ENCODE measurements at regions not wholly inside any gene's neighbourhood (a gene's known extent, or its start where the extent isn't known, plus 50 kb on each side); places are given as distances from the start of the nearest gene placed in this dataset.

DNA sequence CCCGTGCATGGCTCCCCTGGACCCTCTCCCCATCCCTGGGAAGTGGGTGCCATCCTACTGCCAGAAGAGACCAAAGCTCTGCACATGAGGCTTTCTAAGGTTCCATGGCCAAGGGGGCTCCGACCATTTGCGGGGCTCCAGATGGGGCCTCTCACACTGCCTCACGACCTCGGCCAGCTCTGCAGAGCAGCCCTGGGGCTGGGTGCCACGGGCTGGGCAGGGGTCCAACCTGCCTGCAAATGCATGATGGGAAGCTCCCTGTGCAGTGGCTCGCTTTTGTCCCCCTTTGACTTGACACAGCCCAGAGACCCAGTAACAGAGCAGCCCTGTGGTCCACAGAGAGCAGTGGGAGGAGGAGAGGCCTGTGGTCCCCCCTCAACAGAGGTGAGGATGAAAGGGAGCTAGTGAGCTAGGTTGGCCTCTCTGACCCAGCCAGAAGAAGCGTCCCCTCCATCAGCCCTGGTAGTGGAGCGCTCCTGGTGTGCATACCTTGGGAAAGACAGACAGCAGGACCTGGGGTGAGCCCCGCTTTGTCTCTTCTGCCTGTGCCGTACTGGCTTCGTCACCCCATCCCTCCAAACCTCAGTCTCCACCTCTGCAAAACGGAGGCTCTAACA is 174.1 kb downstream of the DDX1 start:
- DNase-seq (ENCODE audit: low spot score): no peak

DNA sequence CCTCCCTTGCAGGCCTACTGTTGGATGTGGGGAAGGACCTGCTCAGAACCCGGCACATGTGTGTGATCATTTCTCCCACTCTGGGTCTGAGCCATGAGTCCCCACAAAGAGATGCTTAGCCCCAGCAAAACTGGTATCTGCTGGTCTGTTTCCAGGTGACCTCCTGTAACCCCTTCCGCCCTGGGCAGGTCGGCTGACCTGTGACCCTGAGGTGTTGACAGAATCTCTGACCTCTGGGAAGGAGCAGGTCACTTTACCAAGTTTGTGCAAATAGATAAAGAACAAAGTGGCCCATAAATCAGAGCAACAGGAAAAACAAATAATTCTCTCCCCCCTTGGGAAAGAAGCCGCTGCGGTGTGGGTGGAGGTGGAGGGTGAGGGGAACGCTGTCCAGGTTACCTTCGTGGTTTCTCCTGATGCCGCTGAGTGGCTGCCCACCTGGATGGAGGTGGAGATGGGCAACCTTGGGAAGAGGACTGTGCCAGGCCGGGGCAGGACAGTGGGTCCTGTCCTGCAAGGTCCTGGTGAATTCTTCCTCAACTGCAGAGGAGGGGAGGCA is 174.0 kb upstream of the MYCN start:
- DNase-seq (ENCODE audit: low spot score): no peak

DNA sequence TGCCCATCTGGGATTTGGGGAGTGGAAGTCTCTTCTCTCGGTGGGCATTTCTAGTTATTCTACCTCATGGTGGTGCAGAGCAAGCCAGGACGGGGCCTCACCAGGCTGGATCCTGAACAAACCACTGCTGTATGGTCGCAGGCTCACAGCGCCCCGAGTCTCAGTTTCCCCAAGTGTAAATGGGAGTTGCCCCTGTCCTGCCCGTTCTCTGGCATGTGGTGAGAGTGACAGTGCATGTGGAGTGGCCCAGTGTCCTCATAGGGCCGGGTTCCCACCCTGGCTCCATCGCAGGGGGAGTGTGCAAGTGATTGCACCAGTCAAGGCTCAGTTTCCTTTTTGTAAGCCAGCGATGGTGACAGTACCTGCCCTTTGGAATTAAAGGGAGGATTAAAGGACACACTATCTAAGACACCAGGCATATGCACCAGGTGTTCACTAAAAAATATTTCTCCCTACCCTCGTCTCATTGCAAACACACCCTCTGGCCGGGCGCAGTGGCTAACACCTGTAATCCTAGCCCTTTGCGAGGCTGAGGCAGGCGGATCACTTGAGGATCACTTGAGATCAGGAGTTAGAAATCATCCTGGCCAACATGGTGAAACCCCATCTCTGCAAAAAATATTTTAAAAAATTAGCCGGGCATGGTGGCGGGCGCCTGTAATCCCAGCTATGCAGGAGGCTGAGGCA is 173.3 kb upstream of the MYCN start:
- no peak for DNase-seq (ENCODE audit: low spot score)

DNA sequence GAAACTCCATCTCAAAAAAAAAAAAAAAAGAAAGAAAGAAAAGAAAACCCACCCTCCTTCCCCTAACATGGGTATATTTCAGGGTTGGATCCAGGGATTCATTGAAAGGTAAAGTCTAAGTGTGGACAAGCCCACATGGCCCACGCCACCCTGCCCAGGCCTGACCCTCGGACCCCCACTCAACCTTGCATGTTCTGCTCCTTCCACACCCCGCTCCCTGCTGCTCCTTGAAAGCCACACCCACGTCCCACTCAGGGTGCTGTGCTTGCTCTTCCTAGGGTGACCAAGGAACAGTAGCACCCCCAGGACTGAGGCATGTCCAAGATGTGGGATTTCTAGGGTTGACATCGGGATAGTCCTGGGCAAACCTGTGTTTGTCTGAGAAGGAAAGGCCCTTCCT is 172.7 kb upstream of the MYCN start:
- no peak for DNase-seq (ENCODE audit: low spot score)

DNA sequence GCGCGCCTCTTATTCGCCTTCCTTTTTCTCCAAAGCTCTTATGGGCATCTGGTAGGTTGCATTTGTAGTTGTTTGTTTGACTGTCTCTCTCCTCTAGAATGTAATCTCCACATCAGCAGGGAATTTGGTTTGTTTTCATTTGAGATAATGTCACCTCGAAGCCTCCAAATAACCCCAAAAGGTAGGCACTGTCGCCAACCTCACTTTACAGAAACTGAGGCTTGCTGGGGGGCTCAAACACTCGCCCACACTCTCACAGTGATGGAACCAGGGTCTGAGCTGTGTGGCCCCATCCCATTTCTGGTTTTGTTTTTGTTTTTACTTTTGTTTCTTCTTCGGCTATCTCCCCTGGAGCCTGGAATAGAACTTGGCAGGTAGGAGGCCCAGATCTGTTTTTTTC is 172.2 kb upstream of the MYCN start:
- DNase-seq (ENCODE audit: low spot score): no peak

DNA sequence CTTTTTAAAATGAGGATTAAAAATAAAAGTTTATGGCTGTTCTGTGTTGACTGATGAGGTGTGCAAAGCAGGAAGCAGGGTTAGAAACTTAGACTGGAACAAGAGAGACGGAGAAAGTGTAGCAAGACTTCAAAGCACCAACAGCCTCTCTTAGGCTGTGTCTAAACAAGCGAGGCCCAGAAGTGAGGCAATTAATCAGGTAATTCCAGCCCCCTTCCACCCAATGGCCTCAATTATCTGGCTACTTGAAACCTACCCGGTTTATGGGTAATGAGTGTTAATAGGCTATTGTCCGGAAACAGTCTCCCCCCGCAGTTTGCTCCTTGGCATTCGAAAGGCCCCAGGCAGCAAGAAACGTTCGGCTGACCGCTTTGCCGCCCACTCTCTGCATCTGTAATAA is 171.7 kb upstream of the MYCN start:
- peak; percentile 67 for DNase-seq (ENCODE audit: low spot score)

DNA sequence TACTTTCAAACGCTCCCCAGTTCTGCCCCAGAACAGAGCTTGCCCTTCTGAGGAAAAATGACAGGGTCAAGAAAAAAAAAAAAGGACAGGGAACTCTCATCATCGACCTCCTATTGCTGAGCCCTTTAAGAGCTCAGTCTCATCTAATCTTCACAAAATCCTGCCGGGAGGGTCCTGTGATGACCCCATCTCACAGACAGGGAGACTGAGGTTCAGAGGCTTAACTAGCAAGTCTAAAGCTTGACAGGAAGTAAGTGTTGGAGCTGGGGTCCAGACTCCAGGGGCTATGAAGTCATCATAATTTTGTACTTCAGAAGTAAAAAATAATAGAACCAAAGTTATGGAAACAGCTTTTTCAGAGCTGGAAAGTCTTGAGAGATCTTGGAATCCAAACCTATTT is 171.1 kb upstream of the MYCN start:
- no peak for DNase-seq (ENCODE audit: low spot score)

DNA sequence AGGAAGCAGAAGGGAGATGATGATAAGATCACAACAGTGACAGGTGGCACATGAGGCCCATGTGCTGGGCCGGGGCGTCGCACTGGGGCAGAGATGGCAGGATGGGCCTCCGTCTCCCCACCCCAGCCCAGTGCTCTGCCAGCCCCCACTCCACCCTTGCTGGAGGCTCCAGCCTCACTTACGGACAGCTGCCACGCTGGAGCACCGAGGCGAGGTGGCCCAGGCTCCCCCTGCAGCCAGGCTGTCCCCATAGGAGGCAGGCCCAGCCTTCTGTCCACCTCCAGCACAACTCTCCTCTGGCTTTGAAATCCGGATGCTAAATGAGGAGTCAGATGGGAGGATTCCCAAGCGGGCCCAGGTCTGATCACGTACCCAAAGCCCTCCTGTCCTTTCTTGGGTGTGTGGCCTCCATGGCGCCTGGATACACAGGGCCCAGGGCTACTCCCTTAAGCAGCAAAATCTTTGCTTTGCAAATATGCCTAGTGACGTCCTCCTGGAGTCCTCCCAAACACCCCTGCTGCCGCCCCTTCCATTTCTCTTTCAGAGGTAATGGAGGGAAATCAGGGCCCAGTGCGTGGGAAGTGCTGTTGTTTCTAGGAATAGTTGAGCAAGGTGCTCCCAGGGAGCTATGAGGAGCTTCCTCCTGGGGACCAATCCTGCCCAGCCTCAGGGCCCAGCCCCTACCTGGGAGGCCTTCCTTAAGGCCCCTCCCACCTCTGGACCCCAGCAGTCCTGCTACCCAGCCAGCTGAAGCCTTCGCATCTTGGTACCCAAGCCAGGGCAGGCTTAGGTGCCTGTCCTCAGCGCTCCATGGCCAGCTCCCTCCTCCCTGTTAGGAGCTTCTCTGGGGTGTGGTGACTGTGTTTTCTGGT is 170.4 kb upstream of the MYCN start:
- peak; percentile 54 for DNase-seq (ENCODE audit: low spot score)

DNA sequence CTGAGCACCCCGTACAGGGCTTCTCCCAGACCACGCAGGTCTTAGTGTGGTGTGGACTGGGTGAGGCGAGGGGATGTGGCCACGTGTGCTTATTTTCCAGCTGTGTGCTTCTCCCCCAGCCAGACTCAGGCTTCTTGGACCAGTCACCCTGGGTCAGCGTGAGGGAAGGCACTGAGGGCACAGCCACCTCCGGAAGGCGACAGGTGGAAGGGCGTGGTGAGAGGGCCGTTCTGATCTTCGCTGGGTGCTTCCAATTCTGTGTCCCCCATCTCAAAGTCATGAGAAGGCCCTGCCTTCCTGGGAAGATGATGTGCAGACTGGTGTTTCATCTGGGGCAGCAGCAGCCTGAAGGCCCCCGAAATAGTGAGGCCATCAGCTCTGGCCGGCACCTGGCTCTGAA is 169.7 kb upstream of the MYCN start:
- DNase-seq (ENCODE audit: low spot score): no peak

DNA sequence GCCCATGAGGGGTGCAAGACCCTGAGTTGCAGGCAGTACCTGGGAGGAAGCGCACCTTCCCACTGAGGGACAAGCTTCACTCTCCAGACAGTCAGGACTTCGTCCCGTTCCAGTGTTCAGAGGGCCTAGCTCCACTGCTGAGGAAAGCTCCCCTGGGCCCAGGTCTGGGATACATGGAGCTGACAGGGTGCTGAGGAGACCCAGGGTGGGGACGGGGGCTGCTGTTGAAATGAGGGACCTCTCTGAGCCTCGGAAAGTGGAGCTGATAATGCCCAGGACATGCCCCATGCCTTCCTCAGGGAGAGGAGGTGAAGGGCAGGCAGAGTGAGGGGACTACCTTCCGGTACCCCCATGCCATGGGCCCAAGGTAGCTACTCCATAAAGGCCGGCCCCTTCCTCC is 169.2 kb upstream of the MYCN start:
- DNase-seq (ENCODE audit: low spot score): no peak

DNA sequence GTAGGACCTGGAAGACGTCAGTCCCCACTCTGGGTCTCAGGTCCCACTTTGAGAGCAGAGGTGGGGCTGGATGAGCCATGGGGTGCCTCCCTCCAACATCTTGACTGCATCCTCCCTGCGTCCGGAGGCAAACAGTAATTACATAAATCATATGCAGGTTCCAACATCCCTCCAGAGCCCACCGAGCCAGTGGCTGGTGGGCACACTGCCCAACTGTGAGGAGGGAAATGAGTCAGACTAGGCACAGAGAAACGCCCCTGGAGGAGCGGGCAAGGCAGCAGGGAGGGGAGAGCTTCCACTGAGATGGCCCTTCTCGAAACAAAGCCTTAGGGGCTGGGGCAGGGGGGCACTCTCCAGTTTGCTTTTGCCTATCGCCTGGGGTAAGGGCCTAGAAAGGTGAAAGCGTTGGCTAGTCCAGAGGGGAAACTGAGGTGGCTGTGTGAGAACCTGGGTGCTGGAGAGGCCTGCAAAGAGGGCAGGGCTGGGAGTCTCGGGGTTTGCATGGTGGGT is 168.2 kb upstream of the MYCN start:
- no peak for DNase-seq (ENCODE audit: low spot score)

DNA sequence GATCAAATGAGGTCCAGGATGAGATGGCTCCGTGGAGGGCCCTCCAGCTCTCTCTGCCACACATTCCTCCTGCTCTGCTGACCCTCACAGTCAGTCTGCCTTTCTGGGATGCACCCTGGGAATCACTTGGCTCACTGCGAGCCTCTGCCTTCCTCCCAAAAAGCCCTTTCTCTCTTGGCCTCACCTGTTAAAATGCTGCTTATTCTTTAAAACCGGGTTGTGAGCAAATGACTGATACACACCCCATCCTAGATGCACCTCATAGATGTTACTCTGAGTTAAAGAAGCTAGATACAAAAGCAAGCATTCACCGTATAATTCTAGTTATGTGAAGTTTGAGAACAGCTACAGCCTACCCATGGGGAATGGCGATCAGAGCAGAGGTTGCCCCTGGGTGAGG is 167.7 kb upstream of the MYCN start:
- no peak for DNase-seq (ENCODE audit: low spot score)

DNA sequence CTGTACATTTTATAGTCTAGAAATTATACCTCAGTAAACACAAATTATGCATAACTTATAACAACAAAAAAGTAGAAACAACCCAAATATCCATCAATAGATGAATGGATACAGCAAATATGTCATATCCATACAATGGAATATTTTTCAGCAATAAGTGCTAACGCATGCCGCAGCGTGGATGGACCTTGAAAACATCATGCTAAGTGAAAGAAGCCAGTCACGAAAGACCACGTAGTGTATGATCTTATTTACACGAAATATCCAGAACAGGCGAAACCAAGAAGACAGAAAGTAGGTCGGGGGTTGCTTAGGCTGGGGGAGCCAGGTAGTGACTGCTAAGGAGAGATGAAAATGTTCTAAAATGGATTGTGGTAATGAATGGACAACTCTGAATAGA is 167.1 kb upstream of the MYCN start:
- DNase-seq (ENCODE audit: low spot score): no peak

DNA sequence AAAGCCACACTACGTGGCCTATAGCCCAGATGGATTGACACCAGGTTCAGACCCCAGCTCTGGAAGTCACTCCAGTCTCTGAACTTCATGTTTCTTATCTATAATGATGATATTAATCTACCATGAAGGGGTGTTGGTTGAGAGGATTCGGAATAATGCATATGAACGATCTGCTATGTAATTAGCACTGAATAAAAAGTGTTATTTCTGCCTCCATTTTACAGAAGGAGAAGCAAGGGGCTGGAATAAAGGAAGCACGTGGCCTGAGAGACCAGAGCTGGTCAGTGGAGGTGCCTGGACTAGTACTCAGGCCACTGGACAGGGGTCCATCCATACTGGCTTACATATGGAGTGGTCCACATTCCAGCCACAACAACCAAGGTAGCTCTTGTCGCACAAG is 166.5 kb upstream of the MYCN start:
- DNase-seq (ENCODE audit: low spot score): no peak

DNA sequence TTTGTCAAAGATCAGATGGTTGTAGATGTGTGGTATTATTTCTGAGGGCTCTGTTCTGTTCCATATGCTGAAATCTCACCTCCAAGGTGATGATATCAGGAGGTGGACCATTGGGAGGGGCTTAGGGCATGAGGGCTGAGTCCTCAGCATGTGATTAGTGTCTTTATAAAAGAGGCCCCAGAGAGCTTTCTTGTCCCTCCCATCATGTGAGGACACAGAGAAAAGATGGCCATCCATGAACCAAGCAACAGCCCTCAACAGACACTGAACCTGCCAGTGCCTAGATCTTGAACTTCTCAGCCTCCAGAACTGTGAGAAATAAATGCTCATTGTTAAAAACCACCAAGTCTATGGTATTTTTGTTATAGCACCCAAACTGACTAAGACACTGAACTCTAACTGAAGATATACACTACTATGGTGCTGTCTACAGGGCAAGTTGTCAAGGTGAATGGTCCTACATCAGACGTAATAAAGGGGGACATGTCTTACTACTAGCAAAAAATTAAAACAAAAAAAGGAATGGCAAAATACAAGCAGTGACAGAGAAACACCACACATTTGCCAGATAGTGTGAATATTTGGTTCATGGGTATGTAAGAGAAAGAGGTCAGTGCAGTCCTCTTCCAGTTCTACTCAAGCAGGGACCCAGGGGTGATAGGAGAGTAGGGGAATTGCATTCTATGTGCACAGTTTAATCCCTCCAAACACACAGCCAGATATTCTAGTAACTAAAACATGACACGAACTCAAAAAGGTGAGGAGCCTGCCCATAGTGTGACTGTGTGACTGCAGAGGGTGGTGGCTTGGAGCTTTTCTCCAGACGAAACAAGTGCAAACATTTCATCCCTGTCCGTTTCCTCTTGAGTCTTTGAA is 164.4 kb upstream of the MYCN start:
- no peak for DNase-seq (ENCODE audit: low spot score)

DNA sequence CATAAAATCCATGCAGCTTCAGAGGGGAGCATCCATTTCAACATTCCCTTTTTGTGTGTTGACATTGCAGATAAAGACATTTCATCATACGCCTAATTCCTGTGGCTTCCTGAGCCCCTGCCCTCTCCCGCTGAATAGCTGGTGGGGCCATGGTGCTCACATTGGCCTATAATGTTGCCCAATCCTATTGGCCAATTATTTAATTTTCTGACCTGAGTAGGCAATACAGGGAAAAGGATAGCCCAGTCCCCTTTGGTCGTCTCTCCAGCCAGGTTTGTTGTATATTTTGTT is 163.8 kb upstream of the MYCN start:
- DNase-seq (ENCODE audit: low spot score): no peak

DNA sequence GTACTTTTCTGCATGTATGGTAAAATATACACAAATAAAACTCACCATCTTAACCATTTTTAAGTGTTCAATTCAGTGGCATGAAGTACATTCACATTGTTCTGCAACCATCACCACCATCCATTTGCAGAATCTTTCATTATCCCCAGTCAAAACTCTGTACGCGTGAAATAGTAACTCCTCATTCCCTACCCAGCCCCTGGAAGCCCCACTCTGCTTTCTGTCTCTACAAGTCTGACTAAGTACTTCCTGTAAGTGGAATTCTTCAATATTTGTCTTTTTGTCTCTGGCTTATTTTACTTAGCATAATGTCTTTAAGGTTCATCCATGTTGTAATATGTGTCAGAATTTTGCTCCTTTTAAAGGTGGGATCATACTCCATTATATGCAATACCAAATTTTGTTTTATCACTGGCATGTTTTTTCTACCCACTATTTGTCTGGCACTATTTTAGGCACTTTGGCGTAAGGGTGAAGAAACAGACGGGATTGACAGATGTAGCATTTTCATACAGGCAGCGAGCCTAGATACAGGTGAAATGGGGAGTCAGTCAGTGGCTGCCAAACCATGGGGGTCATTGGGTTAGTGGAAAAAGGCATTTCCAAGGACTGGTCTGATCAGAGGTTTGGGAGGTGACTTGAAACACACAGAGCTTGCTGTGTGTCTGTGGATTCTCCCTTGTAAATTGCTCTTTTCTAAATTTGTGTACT is 163.2 kb upstream of the MYCN start:
- DNase-seq (ENCODE audit: low spot score): no peak

DNA sequence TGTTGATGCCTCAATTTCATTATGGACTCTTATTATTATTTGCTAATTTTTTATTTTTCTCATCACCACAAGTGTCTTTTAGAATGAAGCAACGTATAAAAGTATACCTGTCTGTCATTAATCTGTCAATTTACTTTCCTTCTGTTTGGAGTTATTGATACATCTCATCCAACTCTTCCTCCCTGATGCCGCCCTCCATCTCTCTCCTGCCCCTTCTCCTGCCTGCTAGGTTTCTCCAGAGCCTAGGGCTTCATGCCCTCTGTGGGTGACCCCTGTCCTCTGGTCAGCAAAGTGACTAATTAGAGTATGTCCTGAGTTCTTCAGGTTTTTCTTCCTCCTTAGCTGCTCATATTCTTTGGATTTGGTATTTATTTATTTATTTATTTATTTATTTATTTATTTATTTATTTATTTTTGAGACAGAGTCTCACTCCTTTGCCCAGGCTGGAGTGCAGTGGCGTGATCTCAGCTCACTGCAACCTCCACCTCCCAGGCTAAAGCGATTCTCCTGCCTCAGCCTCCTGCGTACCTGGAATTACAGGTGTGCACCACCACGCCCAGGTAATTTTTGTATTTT is 162.5 kb upstream of the MYCN start:
- no peak for DNase-seq (ENCODE audit: low spot score)

DNA sequence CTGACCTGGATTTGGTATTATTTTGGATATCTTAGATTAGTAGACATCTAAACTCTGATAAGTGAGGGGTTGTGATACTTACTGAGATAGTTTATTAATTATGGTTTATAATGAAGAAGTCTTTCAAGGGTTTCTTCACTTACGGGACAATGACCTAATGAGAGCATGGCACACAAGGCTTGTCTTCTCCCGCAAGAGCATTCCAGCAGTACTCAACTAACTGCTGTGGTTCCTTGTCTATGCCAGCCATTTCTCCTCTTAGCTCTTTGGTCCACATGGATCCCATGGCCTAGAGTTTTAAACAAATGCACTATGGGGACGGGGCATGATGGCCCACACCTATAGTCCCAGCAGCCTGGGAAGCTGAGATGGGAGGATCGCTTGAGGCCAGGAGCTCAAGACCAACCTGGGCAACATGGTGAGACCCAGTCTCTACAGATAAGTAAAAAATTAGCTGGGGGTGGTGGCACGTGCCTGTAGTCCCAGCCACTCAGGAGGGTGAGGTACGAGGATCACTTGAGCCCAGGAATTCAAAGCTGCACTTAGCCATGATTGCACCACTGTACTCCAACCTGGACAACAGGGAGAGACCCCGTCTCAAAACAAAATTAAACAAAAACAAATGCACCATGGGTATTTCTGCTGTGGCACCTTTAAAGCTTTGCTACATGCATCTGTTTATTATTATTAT is 161.7 kb upstream of the MYCN start:
- DNase-seq (ENCODE audit: low spot score): no peak

DNA sequence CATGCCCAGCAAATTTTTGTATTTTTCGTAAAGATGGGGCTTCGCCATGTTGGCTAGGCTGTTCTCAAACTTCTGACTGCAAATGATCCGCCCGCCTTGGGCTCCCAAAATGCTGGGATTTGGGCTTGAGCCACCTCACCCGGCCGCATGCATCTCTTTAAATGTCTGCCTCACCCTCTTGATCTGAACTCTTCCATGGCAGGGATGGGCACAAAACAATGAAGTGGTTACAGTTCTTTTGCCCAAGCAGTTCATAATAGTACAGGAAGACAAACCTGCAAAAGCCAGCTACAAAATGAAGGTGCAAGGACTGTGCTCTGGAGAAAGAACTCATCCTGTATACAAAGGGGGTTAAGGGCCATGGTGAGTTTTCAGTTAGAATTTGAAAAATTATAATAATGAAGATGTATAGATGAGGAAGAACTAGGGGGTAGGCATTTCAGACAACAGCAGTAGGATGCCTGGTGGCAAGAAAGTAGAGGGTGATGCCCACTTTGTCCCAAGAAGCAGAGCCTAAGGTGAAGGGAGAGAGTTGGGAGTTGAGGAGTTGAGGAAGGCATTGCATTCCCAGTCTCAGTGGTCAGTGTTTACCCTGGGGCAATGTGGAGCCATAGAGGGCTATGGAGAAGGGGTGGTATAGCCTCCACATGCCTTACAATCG is 160.8 kb upstream of the MYCN start:
- DNase-seq (ENCODE audit: low spot score): no peak

Data from iPS-NIHi11 (cell line).